ENCODE measurements at regions not wholly inside any gene's neighbourhood (a gene's known extent, or its start where the extent isn't known, plus 50 kb on each side); places are given as distances from the start of the nearest gene placed in this dataset.

DNA sequence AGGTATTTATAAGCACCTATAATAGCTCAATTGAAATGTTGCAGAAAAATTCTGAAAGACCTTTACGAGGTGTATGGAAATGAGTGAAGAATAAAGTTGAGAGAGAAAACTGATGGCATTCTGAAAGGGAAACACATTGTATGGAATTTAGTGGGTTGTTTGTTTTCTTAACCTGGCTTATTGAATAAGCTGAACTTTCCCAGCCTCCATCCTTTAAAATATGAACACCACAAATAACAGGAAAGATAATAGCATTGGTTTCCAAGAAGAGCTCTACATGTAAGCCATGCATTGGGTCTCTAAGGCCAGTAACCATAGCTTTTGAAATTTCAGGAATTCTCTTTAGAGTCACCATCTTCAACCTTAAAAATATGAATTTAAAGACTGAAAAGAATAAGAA, 709.0 kb downstream of the USP25 start:
- Mint-ChIP-seq H3K27ac (no peak overlapping the region), H3K9me3 (no peaks in the 10 kb centered on the region), H3K27me3 (no peaks in the 10 kb centered on the region), H3K4me3 (no peak overlapping the region), H3K36me3 (no peaks in the 10 kb centered on the region), H3K4me1 (ENCODE audit: unreplicated experiment) (peaks cover 16% of the 10 kb centered on the region)
- no peak for DNase-seq (ENCODE audit: extremely low spot score, unreplicated experiment)
- no peak for TF ChIP-seq CTCF (conservative IDR thresholded peaks at IDR 0.05)

GRCh38 chr21:16441789-16442188, 712.0 kb downstream of the USP25 start:
- Mint-ChIP-seq H3K27me3 (no peaks in the 10 kb centered on the region), H3K4me1 (ENCODE audit: unreplicated experiment) (peaks cover 7% of the 10 kb centered on the region), H3K27ac (no peak overlapping the region), H3K4me3 (no peak overlapping the region), H3K9me3 (no peaks in the 10 kb centered on the region), H3K36me3 (no peaks in the 10 kb centered on the region)
- DNase-seq (ENCODE audit: extremely low spot score, unreplicated experiment), result no peak
- TF ChIP-seq CTCF (conservative IDR thresholded peaks at IDR 0.05), result no peak

- no peak for DNase-seq (ENCODE audit: extremely low spot score, unreplicated experiment)
- Mint-ChIP-seq H3K9me3 (no peaks in the 10 kb centered on the region), H3K27ac (no peak overlapping the region)
These were observed 724.6 kb downstream of the USP25 start for GRCh38 chr21:16454399-16454798.

GRCh38 chr21:16455526-16455925, 725.7 kb downstream of the USP25 start:
- no peak for DNase-seq (ENCODE audit: extremely low spot score, unreplicated experiment)

More at GRCh38 chr21:16454399-16454798, 724.6 kb downstream of the USP25 start:
- H3K27me3 Mint-ChIP-seq, result no peaks in the 10 kb centered on the region
- peaks cover 5% of the 10 kb centered on the region for H3K36me3 Mint-ChIP-seq
- peak; percentile 47 for TF ChIP-seq CTCF (conservative IDR thresholded peaks at IDR 0.05)
- no peak overlapping the region for H3K4me3 Mint-ChIP-seq
- peaks cover 18% of the 10 kb centered on the region for H3K4me1 Mint-ChIP-seq (ENCODE audit: unreplicated experiment)

DNA sequence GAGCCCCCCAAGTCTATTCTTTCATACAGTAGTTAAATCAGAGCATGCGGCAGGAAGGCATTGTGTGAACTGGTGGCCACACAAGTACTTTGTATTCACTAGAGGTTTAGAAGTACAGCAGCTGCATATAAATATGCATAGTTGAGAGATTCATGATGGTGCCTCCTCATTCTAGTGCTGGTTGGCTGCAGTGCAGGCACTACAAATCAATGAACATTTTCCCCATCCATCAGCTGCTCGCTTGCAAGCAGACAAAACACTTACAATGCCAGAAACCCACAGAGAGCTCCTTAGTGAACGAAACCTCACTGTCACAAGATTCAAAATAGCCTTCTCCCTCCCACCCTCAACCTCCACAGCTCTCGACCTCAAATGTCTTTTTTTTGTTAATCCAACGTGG, 726.2 kb downstream of the USP25 start:
- TF ChIP-seq CTCF (conservative IDR thresholded peaks at IDR 0.05), result no peak
- H3K4me1 Mint-ChIP-seq (ENCODE audit: unreplicated experiment), result peaks cover 18% of the 10 kb centered on the region
- peak overlapping the region; percentile 42 for H3K4me3 Mint-ChIP-seq
- no peaks in the 10 kb centered on the region for H3K27me3 Mint-ChIP-seq
- peak overlapping the region; percentile 0 for H3K27ac Mint-ChIP-seq
- peaks cover 1% of the 10 kb centered on the region for H3K9me3 Mint-ChIP-seq
- peaks cover 11% of the 10 kb centered on the region for H3K36me3 Mint-ChIP-seq
- DNase-seq (ENCODE audit: extremely low spot score, unreplicated experiment), result no peak

More at GRCh38 chr21:16455526-16455925, 725.7 kb downstream of the USP25 start:
- peak overlapping the region; percentile 0 for H3K27ac Mint-ChIP-seq
- no peaks in the 10 kb centered on the region for H3K27me3 Mint-ChIP-seq
- peaks cover 10% of the 10 kb centered on the region for H3K36me3 Mint-ChIP-seq
- peak overlapping the region; percentile 8 for H3K4me3 Mint-ChIP-seq
- no peaks in the 10 kb centered on the region for H3K9me3 Mint-ChIP-seq
- TF ChIP-seq CTCF (conservative IDR thresholded peaks at IDR 0.05), result no peak
- H3K4me1 Mint-ChIP-seq (ENCODE audit: unreplicated experiment), result peaks cover 18% of the 10 kb centered on the region

DNA sequence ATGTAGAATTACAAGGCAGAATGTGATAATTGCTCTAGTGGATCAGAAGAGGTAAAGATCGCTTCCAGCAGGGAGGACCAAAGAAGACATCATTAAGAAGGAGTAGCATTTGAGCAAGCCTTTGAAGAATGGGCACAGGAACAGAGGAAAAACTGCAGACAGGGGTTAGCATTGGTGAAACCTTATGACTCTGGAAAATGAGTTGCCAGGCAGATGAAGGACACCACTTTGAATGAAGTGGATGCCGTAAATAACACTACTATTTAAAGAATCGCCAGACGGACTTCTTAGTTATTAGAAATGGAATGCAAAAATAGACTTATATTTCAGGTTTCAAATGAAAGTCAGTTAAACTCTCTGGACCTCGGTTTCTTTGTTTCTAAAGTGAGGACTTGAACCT, 727.7 kb downstream of the USP25 start:
- H3K27me3 Mint-ChIP-seq, result no peaks in the 10 kb centered on the region
- TF ChIP-seq CTCF (conservative IDR thresholded peaks at IDR 0.05), result no peak
- H3K9me3 Mint-ChIP-seq, result peaks cover 4% of the 10 kb centered on the region
- no peak overlapping the region for H3K4me3 Mint-ChIP-seq
- H3K4me1 Mint-ChIP-seq (ENCODE audit: unreplicated experiment), result peaks cover 18% of the 10 kb centered on the region
- no peak overlapping the region for H3K27ac Mint-ChIP-seq
- H3K36me3 Mint-ChIP-seq, result peaks cover 18% of the 10 kb centered on the region
- DNase-seq (ENCODE audit: extremely low spot score, unreplicated experiment), result no peak

Measured in type B pancreatic cell (in vitro differentiated cells).